Tibial nerve (tissue), 3 donors: ENCODE measurements at regions not wholly inside any gene's neighbourhood (a gene's known extent, or its start where the extent isn't known, plus 50 kb on each side); places are given as distances from the start of the nearest gene placed in this dataset.

Experiments
- CTCF ChIP-seq, 5 experiments: fragments of 200-600 bp in 3 of 5; fragments of 450-650 bp in 2 of 5; sonication (generic) in 3 of 5; IDR thresholded peaks; one replicate each; pipeline ENCODE4 v1.5.1; 2016 to 2019; ENCODE audit warnings: antibody characterized with exemption in 5 of 5, mild to moderate bottlenecking in 3 of 5, moderate library complexity in 2 of 5
- POLR2A ChIP-seq, 2 donors: fragments of 450-650 bp; IDR thresholded peaks; one replicate each; pipeline ENCODE4 v1.6.1; 2017; ENCODE audit warnings: antibody characterized with exemption in 2 of 2, mild to moderate bottlenecking in 2 of 2, moderate library complexity in 2 of 2

GRCh38 chr12:131613678-131614077, 97.2 kb upstream of the SFSWAP start:
- TF ChIP-seq CTCF (IDR thresholded peaks at IDR 0.05) (no peak), POLR2A (IDR thresholded peaks at IDR 0.05) (no peak)
